Fibroblast of pulmonary artery (primary cell): ENCODE measurements at regions not wholly inside any gene's neighbourhood (a gene's known extent, or its start where the extent isn't known, plus 50 kb on each side); places are given as distances from the start of the nearest gene placed in this dataset.

Source experiments
- DNase-seq: peaks from one replicate; pipeline ENCODE4 v3.0.0-alpha.2; 2010; ENCODE audit warnings: low read depth
- H3K4me3 ChIP-seq: replicated peaks from 2 replicates; pipeline ENCODE4 v1.5.1; 2011; ENCODE audit warnings: low read depth, mild to moderate bottlenecking, control low read depth, low read length, moderate library complexity
- TF ChIP-seq, protein P1 (sequence below): IDR thresholded peaks from 2 replicates; pipeline ENCODE4 v1.5.1; 2011; ENCODE audit warnings: mild to moderate bottlenecking, control low read depth, low read length, inconsistent platforms; ENCODE audit errors: missing control alignments

DNA sequence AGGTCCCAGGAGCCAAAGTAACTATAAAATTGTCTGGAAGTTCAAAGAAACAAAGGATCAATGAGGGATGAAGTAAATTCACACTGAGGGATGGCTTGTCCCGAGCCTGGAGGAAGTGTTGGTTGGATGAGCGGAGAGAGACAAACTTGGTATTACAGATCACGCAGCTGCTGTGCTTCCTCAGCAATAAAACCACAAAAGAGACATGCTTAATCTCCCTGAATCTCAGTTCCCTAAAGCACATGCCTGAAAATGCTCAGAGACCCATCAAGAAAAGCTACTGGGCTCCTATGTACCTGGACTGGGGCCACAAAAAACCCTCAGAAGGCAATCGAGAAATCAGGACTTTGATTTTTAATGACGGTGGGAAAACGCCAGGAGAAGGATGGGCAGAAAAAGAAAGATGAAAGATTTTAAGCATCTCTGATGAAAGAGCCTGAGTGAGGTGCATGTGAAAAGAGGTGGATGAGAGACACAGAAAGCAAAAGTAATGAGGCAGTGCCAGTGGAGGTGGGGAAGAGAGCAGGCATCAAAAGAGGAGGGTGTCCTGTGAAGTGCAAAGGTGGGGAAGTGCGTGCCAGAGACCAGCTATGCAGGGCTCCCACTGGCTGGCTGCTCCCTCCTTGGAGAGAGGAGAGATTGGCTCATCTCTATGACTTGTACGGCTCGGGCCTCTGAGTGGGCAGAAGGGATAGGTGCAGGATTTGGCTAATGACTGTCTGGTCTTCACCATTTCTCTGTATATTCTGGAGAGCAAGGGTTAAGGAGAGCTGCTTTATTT, 143.7 kb downstream of the ABCC12 start:
- TF ChIP-seq, protein P1, sequence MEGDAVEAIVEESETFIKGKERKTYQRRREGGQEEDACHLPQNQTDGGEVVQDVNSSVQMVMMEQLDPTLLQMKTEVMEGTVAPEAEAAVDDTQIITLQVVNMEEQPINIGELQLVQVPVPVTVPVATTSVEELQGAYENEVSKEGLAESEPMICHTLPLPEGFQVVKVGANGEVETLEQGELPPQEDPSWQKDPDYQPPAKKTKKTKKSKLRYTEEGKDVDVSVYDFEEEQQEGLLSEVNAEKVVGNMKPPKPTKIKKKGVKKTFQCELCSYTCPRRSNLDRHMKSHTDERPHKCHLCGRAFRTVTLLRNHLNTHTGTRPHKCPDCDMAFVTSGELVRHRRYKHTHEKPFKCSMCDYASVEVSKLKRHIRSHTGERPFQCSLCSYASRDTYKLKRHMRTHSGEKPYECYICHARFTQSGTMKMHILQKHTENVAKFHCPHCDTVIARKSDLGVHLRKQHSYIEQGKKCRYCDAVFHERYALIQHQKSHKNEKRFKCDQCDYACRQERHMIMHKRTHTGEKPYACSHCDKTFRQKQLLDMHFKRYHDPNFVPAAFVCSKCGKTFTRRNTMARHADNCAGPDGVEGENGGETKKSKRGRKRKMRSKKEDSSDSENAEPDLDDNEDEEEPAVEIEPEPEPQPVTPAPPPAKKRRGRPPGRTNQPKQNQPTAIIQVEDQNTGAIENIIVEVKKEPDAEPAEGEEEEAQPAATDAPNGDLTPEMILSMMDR: no peak
- no peak for DNase-seq
- H3K4me3 ChIP-seq: no peak overlapping the region

DNA sequence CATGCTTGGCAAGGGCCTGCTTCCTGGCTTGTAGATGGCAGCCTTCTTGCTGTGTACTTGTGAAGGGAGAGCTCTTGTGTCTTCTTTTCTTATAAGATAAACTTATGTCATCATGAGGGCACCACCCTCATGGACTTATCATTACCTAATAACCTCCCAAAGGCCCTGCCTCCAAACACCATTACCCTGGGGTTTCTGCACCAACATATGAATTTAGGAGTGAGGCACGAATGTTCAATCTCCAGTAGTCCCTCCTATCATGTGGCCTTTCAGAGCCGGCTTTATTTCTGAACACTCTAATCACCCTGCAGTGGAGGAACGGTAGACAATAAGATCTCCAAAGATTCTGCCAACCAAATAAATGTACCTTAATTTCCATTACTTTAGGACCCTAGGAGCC, 144.3 kb downstream of the ABCC12 start:
- DNase-seq: no peak
- H3K4me3 ChIP-seq: no peak overlapping the region

DNA sequence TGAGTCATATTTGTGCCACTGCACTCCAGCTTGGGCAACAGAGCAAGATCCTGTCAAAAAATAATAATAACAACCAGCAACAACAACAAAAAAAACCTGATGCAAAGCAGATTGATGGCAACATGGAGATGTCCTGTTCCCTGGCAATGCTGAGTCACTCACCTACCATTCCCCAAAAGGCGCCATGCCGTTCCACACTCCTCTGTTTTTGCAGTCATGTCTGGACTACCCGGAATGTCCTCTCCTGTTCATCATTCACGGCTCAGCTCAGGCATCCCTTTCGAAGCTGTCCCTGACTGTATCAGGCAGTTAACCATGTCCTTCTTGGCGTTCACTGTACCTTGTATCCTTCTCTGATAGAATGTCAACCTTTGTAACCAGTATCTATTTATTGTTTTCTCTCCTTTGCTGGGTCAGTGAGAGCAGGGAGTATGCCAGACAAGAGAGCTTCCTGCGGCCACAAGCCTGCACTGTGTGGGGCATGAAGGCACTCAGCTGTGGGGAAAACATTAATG, 147.7 kb downstream of the ABCC12 start:
- DNase-seq: no peak
- no peak overlapping the region for H3K4me3 ChIP-seq
- TF ChIP-seq, protein P1: no peak

More for the DNA sequence above, 144.3 kb downstream of the ABCC12 start:
- TF ChIP-seq, protein P1: no peak

DNA sequence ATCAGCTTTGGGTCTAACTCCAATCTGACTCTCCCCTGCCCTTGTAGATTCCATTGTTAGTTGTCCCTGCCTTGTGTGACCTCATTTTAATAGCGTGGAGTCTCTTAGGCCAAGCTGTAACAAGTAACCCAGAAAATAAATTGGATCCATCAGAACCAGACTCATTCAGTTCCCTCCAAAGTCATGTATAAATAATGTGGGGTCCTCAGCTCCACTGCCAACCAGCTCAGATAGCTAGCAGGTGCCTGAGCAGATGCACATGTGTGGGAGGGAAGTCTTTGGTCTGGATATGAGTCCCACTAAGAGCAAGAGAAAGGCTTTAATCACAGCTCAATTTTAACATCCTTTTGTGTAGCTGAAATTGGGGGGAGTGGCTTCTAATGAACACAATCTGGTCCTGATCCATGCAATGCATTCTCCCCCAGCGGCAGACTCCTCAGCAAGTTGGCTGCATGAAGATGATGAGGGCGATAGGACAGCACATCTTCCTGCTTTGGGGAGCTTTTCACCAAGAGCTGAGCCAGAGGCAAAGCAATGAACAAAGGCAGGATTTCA, 151.6 kb downstream of the ABCC12 start:
- TF ChIP-seq, protein P1: no peak
- no peak overlapping the region for H3K4me3 ChIP-seq
- DNase-seq: no peak

DNA sequence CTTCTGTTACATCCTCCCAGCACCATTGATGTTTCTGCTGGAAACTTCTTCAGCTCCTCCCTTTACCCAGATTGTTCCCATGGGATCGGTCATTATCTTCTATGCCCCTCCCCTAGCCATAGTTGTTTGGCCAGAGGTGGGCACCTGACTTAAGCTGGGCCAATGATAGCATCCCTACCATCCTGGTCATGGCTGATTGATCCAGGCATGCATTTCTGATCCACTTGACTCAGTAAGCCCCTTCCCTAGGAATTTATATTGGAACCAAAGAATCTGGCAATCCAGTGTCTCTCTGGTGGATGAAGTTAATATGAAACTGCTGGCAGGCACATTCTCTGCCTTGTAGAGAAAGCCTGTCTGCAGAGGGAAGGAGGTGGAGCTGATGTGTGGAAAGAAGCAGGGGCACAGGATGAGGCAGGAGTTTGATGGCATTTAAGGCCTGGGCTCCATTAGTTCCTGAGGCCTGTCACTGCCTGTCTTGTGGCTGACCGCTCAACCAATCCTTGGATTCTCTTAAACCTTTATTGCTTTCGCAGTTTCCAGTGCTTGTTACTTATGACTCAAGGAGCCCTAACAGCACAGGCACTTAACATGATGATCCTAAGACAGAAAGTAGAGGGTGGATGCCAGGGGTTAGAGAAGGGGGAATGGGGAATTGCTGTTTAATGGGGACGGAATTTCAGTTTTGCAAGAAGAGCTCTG, 152.4 kb downstream of the ABCC12 start:
- H3K4me3 ChIP-seq: no peak overlapping the region
- TF ChIP-seq, protein P1: no peak
- no peak for DNase-seq

DNA sequence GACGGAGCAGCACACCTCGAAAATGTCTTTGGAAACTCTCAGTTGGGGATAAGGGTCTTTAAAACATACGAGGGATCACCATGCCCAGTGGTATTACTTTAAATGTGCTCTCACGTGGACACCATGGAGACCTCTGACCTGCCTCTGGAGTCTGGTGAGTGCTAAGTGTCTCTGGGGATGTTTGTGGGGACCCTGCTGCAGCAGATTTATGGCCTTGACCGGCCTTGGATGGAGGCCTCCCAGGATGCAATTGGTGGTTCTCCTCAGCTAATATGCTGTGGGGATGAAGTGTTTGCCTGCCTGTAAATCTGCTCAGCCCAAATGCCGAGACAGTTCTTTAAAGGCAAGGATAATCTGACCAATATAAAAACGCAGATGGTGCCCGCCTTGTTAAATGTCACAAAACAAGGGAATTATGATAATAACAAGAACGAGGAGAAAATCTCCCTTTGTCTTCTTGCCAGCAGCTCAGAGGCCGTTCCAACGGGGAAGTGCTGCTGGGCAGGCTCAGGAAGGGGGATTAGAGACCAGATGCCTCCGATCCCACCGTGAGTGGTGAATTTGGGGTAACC, 154.4 kb downstream of the ABCC12 start:
- no peak for DNase-seq
- no peak overlapping the region for H3K4me3 ChIP-seq
- TF ChIP-seq, protein P1: no peak
